ENCODE measurements at regions not wholly inside any gene's neighbourhood (a gene's known extent, or its start where the extent isn't known, plus 50 kb on each side); places are given as distances from the start of the nearest gene placed in this dataset.

GRCh38 chr1:239443361-239443760 lies 57.0 kb downstream of the CHRM3 start:
- TF ChIP-seq REST (IDR thresholded peaks at IDR 0.05; ENCODE audit: insufficient replicate concordance, low read depth) (no peak), GABPA (IDR thresholded peaks at IDR 0.05; ENCODE audit: low read depth) (no peak), CTCF (IDR thresholded peaks at IDR 0.05; ENCODE audit: insufficient read depth, low read length) (no peak), SPI1 (IDR thresholded peaks at IDR 0.05; ENCODE audit: borderline replicate concordance, low read depth) (no peak), POLR2AphosphoS5 (IDR thresholded peaks at IDR 0.05; ENCODE audit: low read depth) (no peak)
- no peaks in the 10 kb centered on the region for H3K27me3 ChIP-seq (ENCODE audit: insufficient read depth, poor library complexity, severe bottlenecking)
- no peak for DNase-seq (ENCODE audit: low read depth in 1 of 2, low spot score in 1 of 2)
- no peak overlapping the region for H3K4me3 ChIP-seq (replicated peaks; ENCODE audit: insufficient read depth, low read length)
- no peak overlapping the region for H3K27ac ChIP-seq (replicated peaks)

GRCh38 chr1:239446611-239447010 lies 60.2 kb downstream of the CHRM3 start:
- Histone ChIP-seq H3K27me3 (ENCODE audit: insufficient read depth, poor library complexity, severe bottlenecking) (no peaks in the 10 kb centered on the region), H3K4me3 (replicated peaks; ENCODE audit: insufficient read depth, low read length) (no peak overlapping the region), H3K27ac (replicated peaks) (no peak overlapping the region)
- TF ChIP-seq CTCF (IDR thresholded peaks at IDR 0.05; ENCODE audit: insufficient read depth, low read length), result no peak
- TF ChIP-seq POLR2AphosphoS5 (IDR thresholded peaks at IDR 0.05; ENCODE audit: low read depth), result no peak
- TF ChIP-seq REST (IDR thresholded peaks at IDR 0.05; ENCODE audit: insufficient replicate concordance, low read depth), result no peak
- TF ChIP-seq GABPA (IDR thresholded peaks at IDR 0.05; ENCODE audit: low read depth), result no peak
- no peak for TF ChIP-seq SPI1 (IDR thresholded peaks at IDR 0.05; ENCODE audit: borderline replicate concordance, low read depth)
- DNase-seq (ENCODE audit: low read depth in 1 of 2, low spot score in 1 of 2), result no peak

GRCh38 chr1:239448911-239449310 lies 62.5 kb downstream of the CHRM3 start:
- no peak for DNase-seq (ENCODE audit: low read depth in 1 of 2, low spot score in 1 of 2)
- Histone ChIP-seq H3K27ac (replicated peaks) (no peak overlapping the region), H3K27me3 (ENCODE audit: insufficient read depth, poor library complexity, severe bottlenecking) (no peaks in the 10 kb centered on the region), H3K4me3 (replicated peaks; ENCODE audit: insufficient read depth, low read length) (no peak overlapping the region)
- TF ChIP-seq POLR2AphosphoS5 (IDR thresholded peaks at IDR 0.05; ENCODE audit: low read depth) (no peak), CTCF (IDR thresholded peaks at IDR 0.05; ENCODE audit: insufficient read depth, low read length) (no peak), REST (IDR thresholded peaks at IDR 0.05; ENCODE audit: insufficient replicate concordance, low read depth) (no peak), SPI1 (IDR thresholded peaks at IDR 0.05; ENCODE audit: borderline replicate concordance, low read depth) (no peak), GABPA (IDR thresholded peaks at IDR 0.05; ENCODE audit: low read depth) (no peak)
